Lower lobe of right lung (tissue), 2 donors: ENCODE measurements at regions not wholly inside any gene's neighbourhood (a gene's known extent, or its start where the extent isn't known, plus 50 kb on each side); places are given as distances from the start of the nearest gene placed in this dataset.

Source experiments
- ATAC-seq, 2 donors: fragments of 200-7000 bp; cut with Tn5 transposase; one replicate each; pipeline ENCODE4 v1.9.1; 2020 to 2022; ENCODE audit warnings: mild to moderate bottlenecking in 2 of 2, moderate library complexity in 2 of 2
- DNase-seq: peaks from one replicate; pipeline ENCODE4 v3.0.0-alpha.2; 2020
- H3K27ac ChIP-seq: fragments of 200-600 bp; one replicate; pipeline ENCODE4 v1.8.0; 2022
- H3K27me3 ChIP-seq: fragments of 200-600 bp; one replicate; pipeline ENCODE4 v1.8.0; 2022; ENCODE audit warnings: low read depth
- H3K36me3 ChIP-seq: fragments of 200-600 bp; one replicate; pipeline ENCODE4 v1.8.0; 2022; ENCODE audit warnings: mild to moderate bottlenecking
- H3K4me1 ChIP-seq: fragments of 200-600 bp; one replicate; pipeline ENCODE4 v1.8.0; 2022
- H3K4me3 ChIP-seq: fragments of 200-600 bp; one replicate; pipeline ENCODE4 v1.8.0; 2022; ENCODE audit warnings: mild to moderate bottlenecking
- H3K9me3 ChIP-seq: fragments of 200-600 bp; one replicate; pipeline ENCODE4 v1.8.0; 2022
- intact Hi-C: fragments of 100-400 bp; cut with DNase I; formaldehyde crosslinking; loops from one replicate; pipeline ENCODE4 v1.11.0; 2022
- TF ChIP-seq, protein P1 (sequence below): fragments of 200-600 bp; IDR thresholded peaks from one replicate; pipeline ENCODE4 v1.8.0; 2022; ENCODE audit warnings: antibody characterized with exemption, mild to moderate bottlenecking
- donor health status: DM: no; HTN: yes; CAD: no; lungs with severe emphysema.

GRCh38 chr5:44714871-44715561, 93.7 kb upstream of the MRPS30 start:
- H3K9me3 ChIP-seq, result no peaks in the 10 kb centered on the region
- no peak overlapping the region for H3K27ac ChIP-seq
- intact Hi-C loops, result no loop called here
- H3K36me3 ChIP-seq, result no peaks in the 10 kb centered on the region
- ATAC-seq (no peak), DNase-seq (no peak)
- H3K4me1 ChIP-seq, result no peaks in the 10 kb centered on the region
- TF ChIP-seq, protein P1, sequence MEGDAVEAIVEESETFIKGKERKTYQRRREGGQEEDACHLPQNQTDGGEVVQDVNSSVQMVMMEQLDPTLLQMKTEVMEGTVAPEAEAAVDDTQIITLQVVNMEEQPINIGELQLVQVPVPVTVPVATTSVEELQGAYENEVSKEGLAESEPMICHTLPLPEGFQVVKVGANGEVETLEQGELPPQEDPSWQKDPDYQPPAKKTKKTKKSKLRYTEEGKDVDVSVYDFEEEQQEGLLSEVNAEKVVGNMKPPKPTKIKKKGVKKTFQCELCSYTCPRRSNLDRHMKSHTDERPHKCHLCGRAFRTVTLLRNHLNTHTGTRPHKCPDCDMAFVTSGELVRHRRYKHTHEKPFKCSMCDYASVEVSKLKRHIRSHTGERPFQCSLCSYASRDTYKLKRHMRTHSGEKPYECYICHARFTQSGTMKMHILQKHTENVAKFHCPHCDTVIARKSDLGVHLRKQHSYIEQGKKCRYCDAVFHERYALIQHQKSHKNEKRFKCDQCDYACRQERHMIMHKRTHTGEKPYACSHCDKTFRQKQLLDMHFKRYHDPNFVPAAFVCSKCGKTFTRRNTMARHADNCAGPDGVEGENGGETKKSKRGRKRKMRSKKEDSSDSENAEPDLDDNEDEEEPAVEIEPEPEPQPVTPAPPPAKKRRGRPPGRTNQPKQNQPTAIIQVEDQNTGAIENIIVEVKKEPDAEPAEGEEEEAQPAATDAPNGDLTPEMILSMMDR, result no peak
- H3K4me3 ChIP-seq, result no peak overlapping the region
- no peaks in the 10 kb centered on the region for H3K27me3 ChIP-seq

GRCh38 chr5:44713446-44713845, 95.3 kb upstream of the MRPS30 start:
- intact Hi-C loops, result no loop called here
- Histone ChIP-seq H3K9me3 (no peaks in the 10 kb centered on the region), H3K4me1 (no peaks in the 10 kb centered on the region), H3K36me3 (no peaks in the 10 kb centered on the region), H3K4me3 (no peak overlapping the region), H3K27me3 (no peaks in the 10 kb centered on the region), H3K27ac (no peak overlapping the region)
- ATAC-seq (no peak), DNase-seq (no peak)
- TF ChIP-seq, protein P1, result no peak

GRCh38 chr5:44711901-44712300, 96.8 kb upstream of the MRPS30 start:
- ATAC-seq (no peak), DNase-seq (no peak)
- no peaks in the 10 kb centered on the region for H3K4me1 ChIP-seq
- intact Hi-C loops, result no loop called here
- H3K4me3 ChIP-seq, result no peak overlapping the region
- H3K9me3 ChIP-seq, result no peaks in the 10 kb centered on the region
- no peaks in the 10 kb centered on the region for H3K36me3 ChIP-seq
- H3K27ac ChIP-seq, result no peak overlapping the region
- no peaks in the 10 kb centered on the region for H3K27me3 ChIP-seq
- TF ChIP-seq, protein P1, result no peak

GRCh38 chr5:44708602-44709001, 100.1 kb upstream of the MRPS30 start:
- ATAC-seq (no peak), DNase-seq (no peak)
- intact Hi-C loops, result no loop called here
- no peak overlapping the region for H3K27ac ChIP-seq
- TF ChIP-seq, protein P1, result no peak
- no peaks in the 10 kb centered on the region for H3K36me3 ChIP-seq
- H3K4me1 ChIP-seq, result no peaks in the 10 kb centered on the region
- H3K27me3 ChIP-seq, result no peaks in the 10 kb centered on the region
- no peak overlapping the region for H3K4me3 ChIP-seq
- no peaks in the 10 kb centered on the region for H3K9me3 ChIP-seq

DNA sequence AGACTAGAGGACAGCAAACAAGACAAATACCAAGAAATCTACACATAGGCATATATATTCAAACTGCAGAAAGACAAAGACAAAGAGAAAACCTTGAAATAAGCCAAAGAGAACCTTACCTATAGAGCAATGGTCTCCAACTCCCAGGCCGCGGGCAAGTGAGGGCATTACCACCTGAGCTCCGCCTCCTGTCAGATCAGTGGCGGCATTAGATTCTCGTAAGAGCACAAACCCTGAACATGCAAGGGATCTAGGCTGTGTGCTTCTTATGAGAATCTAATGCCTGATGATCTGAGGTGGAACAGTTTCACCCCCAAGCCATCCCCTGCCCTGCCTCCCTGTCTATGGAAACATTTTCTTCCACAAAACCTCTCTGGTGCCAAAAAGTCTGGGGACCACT, 101.0 kb upstream of the MRPS30 start:
- DNase-seq (no peak), ATAC-seq (no peak)
- intact Hi-C loops, result no loop called here

More for the DNA sequence above, 101.0 kb upstream of the MRPS30 start:
- H3K36me3 ChIP-seq, result no peaks in the 10 kb centered on the region
- no peaks in the 10 kb centered on the region for H3K4me1 ChIP-seq
- TF ChIP-seq, protein P1, result no peak
- H3K9me3 ChIP-seq, result no peaks in the 10 kb centered on the region
- H3K27me3 ChIP-seq, result no peaks in the 10 kb centered on the region
- no peak overlapping the region for H3K4me3 ChIP-seq
- no peak overlapping the region for H3K27ac ChIP-seq
